ENCODE measurements at regions not wholly inside any gene's neighbourhood (a gene's known extent, or its start where the extent isn't known, plus 50 kb on each side); places are given as distances from the start of the nearest gene placed in this dataset.

DNA sequence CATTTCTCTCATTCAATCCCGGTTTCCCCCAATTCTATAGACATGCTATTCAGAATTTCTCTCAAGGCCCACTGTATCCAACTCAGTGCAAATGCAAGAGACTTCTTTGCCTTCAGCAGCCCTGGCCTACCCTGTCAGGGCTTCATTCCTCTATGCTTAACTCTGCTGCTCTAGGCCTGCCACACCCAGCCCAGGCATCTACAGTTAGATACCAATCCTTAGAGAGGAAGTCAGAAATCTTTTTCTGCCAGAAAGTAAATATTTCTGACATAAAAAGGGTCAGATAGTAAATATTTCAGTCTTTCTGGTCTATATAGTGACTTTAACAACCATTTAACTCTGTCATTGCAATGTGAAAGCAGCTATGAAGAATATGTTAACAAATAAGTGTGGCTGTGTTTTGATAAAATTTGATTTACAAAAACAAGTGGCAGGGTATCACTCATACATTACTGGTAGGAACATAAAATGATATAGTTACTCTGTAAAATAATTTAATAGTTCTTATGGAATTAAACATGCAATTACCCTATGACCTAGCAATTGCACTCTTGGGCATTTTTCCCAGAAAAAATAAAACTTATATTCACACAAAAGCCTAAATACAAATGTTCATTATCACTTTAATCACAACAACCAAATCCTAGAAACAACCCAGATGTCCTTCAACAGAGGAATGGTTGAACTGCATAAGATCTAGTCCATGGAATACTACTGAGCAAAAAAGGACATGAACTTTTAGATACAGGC lies 942.0 kb downstream of the SQOR start:
- no peak for DNase-seq

GRCh38 chr15:46577767-46578166 lies 942.9 kb downstream of the SQOR start:
- DNase-seq = no peak

- DNase-seq = no peak
Measured at GRCh38 chr15:46580487-46580886, 945.7 kb downstream of the SQOR start.

DNA sequence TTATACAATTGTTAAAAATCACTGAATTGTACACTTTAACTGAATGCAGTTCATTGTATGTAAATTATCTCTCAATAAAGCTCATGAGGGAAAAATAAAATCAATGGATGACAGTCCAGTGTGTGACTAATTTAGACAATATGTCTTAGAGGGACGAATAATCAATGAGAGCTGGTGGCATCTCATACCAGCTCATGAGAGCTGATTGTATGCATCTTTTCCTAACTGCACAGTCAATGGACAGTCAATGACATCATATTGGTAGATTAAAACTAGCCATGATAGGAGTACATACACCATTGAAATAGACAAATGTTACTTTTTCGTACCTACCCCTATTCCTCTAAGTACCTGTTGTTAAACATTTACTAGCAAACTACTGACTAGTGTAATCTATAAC lies 946.1 kb downstream of the SQOR start:
- DNase-seq = no peak

DNA sequence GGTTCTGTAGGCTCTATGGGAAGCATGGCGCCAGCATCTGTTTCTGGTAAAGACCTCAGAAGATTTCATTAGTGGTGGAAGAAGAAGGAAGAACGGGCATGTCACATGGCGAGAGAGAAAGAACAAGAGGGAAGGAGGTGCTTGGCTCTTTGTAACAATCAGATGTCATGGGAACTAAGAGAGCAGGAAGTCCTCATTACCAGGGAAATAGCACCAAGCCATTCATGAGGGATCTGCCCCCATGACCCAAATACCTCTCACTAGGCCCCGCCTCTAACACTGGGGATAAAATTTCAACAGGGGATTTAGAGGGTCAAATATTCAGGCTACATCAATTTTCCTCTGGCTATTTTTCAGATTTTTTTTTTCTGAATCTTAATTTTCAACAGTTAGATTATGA lies 954.3 kb downstream of the SQOR start:
- no peak for DNase-seq

- DNase-seq = no peak
Measured at GRCh38 chr15:46591462-46591861, 956.6 kb downstream of the SQOR start.

GRCh38 chr15:46595016-46595415 lies 960.2 kb downstream of the SQOR start:
- no peak for DNase-seq

DNA sequence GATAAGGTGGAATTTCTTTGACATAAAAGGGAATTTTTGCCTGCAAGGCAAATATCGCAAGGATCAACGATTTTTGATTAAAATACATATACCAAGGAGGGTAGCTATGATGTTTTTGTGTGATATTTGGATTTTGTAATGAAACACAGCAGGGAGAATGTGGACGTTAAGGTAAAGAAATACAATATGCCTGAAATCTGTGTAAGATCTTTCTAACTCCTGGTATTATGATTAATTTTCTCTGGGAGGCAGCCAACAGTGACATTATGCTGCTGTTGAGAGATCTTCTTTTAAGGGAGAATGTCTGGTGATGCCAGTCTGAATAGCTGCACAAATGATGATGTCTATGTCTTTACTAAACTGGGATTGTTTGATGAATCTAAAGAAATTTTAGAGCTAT lies 972.2 kb downstream of the SQOR start:
- DNase-seq = no peak

- DNase-seq = no peak
Measured at GRCh38 chr15:46616033-46616432, 981.2 kb downstream of the SQOR start.

GRCh38 chr15:46617507-46617906 lies 982.7 kb downstream of the SQOR start:
- no peak for DNase-seq

- DNase-seq = no peak
Measured at GRCh38 chr15:46618984-46619383, 984.2 kb downstream of the SQOR start.

DNA sequence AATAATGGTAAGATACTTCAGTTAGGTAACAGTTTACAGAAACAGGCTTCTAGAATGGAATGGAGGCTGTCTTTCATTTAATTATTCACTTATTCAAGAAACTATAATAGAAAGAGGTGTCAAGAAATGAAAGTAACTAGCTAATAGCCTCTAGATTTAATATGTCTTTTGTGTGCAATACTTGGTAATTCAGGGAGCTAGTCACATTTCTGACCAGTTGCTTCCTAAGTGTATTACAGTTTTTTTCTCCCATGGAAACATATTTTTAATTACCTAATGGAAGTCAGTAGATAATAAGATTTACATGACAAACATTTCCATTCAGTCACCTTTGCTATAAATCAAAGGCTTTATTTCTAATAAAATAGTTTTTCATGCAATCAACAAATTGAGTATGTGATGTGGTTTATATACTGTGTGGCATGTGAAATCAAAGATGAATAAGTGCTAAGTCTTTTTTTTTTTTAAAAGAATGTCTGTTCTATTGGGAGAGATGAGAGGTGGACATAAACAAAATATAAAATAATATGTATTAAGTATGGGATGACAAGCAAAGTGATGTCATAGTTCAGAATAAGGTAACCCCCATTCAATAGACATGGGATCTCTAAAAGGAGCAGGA lies 985.7 kb downstream of the SQOR start:
- no peak for DNase-seq

DNA sequence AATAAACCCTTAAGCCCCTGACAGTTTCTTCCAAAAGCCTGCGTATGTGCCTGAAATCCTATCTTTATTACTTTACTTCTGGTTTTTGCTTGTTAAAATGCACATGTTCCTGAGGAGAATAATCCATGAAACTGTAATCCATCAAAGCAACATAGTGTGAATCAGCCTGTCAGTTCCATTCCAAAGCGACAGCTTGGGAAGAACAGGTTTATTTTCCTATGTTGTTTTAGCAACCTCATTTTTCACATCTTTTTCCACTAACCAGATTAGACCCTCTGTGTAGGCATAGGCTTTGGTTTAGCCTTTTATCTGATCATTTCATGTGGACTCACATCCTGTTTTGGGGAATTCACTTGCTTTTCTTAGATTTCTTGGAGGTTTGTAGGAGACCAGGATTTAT lies 988.0 kb downstream of the SQOR start:
- DNase-seq = no peak

- no peak for DNase-seq
Measured at GRCh38 chr15:46636206-46636605, 1001.4 kb downstream of the SQOR start.

DNA sequence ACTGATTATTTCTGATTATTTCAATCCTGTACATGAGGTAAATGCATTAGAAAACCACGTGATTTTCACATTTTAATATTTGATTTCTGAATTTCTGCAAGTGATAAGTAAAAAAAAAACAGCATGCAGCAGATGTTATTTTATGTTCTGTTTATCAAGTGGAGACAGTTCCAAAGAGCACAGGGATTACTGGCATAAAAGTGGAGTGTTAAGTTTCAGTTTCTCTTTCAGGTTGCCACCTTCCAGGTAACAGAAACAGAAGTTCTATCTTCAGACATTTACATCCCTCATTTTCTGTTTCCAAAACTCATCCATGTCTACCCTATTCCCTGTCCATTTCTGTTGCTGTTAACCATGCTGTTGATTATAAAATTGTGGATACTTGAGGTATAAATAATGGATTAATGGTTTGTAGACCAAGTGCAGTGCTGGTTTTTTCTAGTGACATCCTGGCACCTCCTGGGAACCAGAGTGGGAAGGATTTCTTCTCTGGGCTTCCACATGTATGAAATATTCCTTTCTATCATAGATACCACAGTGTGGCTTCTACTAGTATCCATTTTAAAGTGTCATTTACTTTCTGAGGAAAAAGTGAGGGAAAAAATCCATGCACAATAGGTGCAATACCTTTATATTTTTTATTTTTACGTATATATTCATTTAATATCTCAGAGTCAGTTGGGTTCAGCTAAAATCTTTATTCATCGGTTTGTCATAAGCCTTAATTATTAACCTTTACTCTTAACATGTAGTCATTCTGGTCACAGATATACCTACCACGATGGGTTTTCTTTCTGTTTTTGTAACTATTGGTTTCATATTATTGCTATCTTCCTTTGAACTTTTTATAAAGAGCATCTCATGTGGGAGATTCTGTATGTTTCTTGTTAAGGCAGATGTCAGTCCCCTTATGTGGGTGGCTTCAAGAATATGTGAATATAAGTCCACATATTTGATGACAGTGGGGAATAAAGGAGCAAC lies 1010.0 kb downstream of the SQOR start:
- DNase-seq = no peak

GRCh38 chr15:46646490-46646889 lies 1011.7 kb downstream of the SQOR start:
- no peak for DNase-seq

GRCh38 chr15:46647046-46647445 lies 1012.2 kb downstream of the SQOR start:
- DNase-seq = no peak

DNA sequence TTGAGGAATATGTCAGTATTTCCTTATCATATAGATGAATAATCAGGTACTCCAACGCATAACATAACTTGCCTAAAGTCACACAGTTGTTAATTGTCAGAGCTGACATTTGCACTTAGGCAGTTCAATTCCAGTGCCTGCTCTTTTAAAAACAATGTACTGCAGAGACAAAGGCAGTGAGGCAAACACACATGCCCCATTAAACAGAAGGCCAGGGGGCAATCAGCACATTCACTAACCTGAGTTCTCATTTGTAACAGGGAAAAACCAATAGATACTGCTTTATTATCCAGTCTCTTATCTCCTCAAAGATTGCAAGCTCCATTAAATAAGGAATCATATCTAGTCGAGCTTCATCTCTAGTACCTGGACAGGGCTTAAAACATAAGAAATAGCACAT lies 1017.4 kb downstream of the SQOR start:
- no peak for DNase-seq

DNA sequence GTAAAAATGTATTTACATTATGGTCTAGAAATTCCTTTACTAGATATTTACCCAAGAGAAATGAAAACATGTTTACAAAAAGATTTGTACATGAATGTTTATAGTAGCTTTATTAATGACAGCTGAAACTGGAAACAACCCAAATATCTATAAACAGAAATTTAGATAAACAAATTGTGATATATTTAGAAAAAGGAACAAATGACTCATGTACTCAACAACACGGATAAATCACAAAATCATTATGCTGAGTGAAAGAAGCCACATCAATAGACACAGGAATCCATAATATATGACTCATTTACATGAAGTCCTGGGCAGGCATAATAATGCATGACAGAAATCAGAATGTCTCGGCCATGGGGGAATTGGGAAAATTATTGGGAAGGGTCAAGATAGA lies 1020.2 kb downstream of the SQOR start:
- no peak for DNase-seq

GRCh38 chr15:46660096-46660842 lies 1025.4 kb downstream of the SQOR start:
- DNase-seq = no peak

DNA sequence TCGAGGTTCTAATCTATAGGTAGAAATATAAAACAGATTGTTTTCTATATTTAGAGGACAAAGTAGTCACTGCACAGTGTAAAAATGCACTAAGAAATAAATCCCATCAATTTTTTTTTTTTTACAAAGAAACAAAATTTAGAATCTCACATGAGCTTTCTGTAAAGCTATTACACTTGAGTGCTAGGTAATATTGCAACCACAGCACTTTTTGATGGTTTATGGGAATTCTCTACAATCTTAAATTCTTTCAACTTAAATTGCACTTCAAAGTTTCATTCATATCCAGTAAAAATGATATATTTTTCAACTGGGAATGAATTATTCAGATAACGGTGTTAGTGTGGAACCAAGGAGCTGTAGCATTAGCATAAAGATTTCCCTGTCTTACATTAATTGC lies 1035.4 kb downstream of the SQOR start:
- DNase-seq = no peak

- no peak for DNase-seq
Measured at GRCh38 chr15:46671336-46671735, 1036.5 kb downstream of the SQOR start.

DNA sequence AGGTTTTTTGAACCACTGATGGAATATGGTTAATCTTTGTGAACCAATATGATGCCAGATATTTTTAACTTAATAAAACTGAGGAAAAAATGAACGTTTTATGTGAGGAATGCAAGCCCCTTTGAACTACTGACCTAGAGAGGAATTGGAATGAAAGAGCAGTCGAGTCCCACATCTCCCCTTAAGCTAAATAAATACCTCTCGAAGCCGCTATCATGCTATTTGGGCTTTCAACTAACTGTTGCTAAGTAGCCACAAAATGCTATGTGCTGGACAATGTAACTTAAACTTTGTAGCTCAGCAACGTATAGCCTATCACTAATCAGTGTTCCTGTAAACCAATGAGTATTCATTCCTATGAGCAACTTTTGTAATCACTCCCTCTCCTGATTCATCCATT lies 1037.2 kb downstream of the SQOR start:
- no peak for DNase-seq
